Parathyroid adenoma (tissue), 2 donors: ENCODE measurements at regions not wholly inside any gene's neighbourhood (a gene's known extent, or its start where the extent isn't known, plus 50 kb on each side); places are given as distances from the start of the nearest gene placed in this dataset.

Experiments used
- H2AFZ ChIP-seq: fragments of 300-600 bp; sonication (generic); one replicate; pipeline ENCODE4 v1.7.0; 2017; ENCODE audit warnings: antibody characterized with exemption, mild to moderate bottlenecking
- H3K27ac ChIP-seq: fragments of 300-600 bp; sonication (generic); one replicate; pipeline ENCODE4 v1.7.0; 2017
- H3K27me3 ChIP-seq: fragments of 300-600 bp; sonication (generic); one replicate; pipeline ENCODE4 v1.7.0; 2017; ENCODE audit warnings: low read length; ENCODE audit not compliant: control insufficient read depth, insufficient read depth
- H3K36me3 ChIP-seq: fragments of 300-600 bp; sonication (generic); one replicate; pipeline ENCODE4 v1.7.0; 2017; ENCODE audit warnings: low read length; ENCODE audit not compliant: control insufficient read depth, insufficient read depth
- H3K4me1 ChIP-seq: fragments of 300-600 bp; sonication (generic); one replicate; pipeline ENCODE4 v1.7.0; 2017; ENCODE audit warnings: control low read depth
- H3K4me2 ChIP-seq: fragments of 300-600 bp; sonication (generic); one replicate; pipeline ENCODE4 v1.7.0; 2017; ENCODE audit warnings: low read length
- H3K4me3 ChIP-seq: fragments of 300-600 bp; sonication (generic); one replicate; pipeline ENCODE4 v1.7.0; 2017; ENCODE audit warnings: low read depth, low read length
- H3K79me2 ChIP-seq: fragments of 300-600 bp; sonication (generic); one replicate; pipeline ENCODE4 v1.7.0; 2017; ENCODE audit warnings: control low read depth
- H3K9ac ChIP-seq: fragments of 300-600 bp; sonication (generic); one replicate; pipeline ENCODE4 v1.7.0; 2017; ENCODE audit warnings: mild to moderate bottlenecking
- H3K9me3 ChIP-seq: fragments of 300-600 bp; sonication (generic); one replicate; pipeline ENCODE4 v1.7.0; 2017; ENCODE audit warnings: low read length; ENCODE audit not compliant: control insufficient read depth
- TF ChIP-seq, protein P1 (sequence below): fragments of 300-600 bp; sonication (generic); IDR thresholded peaks from one replicate; pipeline ENCODE4 v1.7.0; 2017; ENCODE audit warnings: antibody characterized with exemption, mild to moderate bottlenecking
- donor health status: primary hyperparathyroidism.

DNA sequence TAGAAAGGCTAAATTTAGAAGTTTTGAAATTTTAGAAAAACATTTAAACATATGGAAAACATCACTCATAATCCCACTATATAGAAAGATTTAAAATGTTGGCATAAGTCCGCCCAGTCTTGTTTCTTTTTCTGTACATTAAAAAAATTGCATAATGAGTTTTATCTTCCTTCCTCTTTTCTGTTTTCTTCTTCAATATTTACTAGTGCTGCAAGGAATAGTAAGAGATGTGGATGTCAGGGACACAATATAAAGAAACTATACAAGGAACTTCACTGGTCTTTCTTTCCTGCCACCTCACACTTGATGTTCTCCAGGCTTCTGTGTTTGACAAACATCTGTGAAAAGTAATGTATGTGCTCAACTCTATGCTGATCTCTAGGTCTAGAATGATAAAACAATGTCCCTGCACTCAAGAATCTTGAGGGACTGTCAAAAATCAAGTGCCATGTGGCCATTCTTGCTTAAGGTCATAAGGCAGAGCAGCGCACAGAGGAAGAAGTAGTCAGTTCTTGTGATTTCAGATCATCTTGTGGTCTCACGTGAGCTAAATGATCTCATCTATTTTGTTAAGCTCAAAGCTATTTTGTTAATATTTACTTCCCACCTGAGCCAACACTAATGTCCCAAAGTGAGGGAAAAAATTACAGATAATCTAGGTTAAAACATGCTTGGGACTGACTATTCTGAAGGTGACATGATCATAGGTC lies 186.9 kb upstream of the OBI1 start:
- Histone ChIP-seq H2AFZ (no peak overlapping the region), H3K4me2 (no peak overlapping the region), H3K27me3 (no peaks in the 10 kb centered on the region), H3K9me3 (no peaks in the 10 kb centered on the region), H3K4me1 (no peaks in the 10 kb centered on the region), H3K36me3 (no peaks in the 10 kb centered on the region), H3K4me3 (no peak overlapping the region), H3K79me2 (no peaks in the 10 kb centered on the region), H3K9ac (no peak overlapping the region), H3K27ac (no peak overlapping the region)
- TF ChIP-seq, protein P1, sequence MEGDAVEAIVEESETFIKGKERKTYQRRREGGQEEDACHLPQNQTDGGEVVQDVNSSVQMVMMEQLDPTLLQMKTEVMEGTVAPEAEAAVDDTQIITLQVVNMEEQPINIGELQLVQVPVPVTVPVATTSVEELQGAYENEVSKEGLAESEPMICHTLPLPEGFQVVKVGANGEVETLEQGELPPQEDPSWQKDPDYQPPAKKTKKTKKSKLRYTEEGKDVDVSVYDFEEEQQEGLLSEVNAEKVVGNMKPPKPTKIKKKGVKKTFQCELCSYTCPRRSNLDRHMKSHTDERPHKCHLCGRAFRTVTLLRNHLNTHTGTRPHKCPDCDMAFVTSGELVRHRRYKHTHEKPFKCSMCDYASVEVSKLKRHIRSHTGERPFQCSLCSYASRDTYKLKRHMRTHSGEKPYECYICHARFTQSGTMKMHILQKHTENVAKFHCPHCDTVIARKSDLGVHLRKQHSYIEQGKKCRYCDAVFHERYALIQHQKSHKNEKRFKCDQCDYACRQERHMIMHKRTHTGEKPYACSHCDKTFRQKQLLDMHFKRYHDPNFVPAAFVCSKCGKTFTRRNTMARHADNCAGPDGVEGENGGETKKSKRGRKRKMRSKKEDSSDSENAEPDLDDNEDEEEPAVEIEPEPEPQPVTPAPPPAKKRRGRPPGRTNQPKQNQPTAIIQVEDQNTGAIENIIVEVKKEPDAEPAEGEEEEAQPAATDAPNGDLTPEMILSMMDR, result no peak

DNA sequence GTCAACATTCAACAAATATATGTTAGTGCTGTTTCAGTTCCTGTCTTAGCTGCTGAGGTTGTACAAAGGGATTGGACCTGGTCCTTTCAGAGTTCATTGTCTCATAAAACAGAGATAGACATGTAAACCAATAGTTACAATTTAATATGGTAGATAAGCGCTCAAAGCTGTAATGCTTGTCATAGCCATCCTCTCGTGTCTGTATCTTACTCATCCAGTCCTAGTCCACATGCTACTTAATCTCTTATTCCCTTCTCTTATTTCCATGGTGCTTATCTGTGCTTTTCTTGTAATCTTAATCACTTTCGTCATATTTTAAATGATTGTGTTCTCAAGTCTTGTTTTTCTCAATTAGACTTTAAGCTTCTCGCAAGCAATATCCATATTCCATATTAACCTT lies 185.2 kb upstream of the OBI1 start:
- no peak overlapping the region for H3K4me2 ChIP-seq
- H3K27ac ChIP-seq, result no peak overlapping the region
- H3K9me3 ChIP-seq, result no peaks in the 10 kb centered on the region
- H3K4me3 ChIP-seq, result no peak overlapping the region
- H3K27me3 ChIP-seq, result no peaks in the 10 kb centered on the region
- no peaks in the 10 kb centered on the region for H3K79me2 ChIP-seq
- no peak overlapping the region for H2AFZ ChIP-seq
- no peaks in the 10 kb centered on the region for H3K36me3 ChIP-seq
- no peaks in the 10 kb centered on the region for H3K4me1 ChIP-seq
- no peak overlapping the region for H3K9ac ChIP-seq
- TF ChIP-seq, protein P1, result no peak

DNA sequence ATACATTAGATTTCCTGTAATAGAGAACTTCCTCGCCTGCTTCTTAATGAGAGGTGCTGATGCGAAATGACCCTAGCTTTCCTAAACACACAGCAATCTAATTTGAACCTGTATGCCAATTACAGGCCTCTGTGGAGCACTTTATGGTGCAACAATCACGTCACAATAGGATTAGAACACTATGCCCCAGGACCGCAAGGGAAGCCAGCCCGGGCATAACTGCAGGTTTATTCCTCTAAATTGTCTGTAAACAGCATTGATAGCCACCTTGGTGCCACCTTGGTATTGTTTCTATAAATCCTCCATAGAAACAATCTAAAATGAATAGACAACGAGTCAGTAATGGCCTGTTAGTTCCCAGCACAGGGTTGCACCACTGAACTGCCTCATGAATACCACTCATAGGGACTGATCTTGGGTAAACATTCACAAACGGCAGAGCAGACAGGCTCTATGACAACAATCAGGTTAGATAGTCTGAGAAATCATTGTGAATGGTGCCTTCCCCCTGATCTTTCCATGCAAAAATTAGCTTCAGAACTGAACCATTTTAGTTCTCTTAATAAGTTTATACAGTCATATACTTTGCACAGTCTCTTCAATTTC lies 182.5 kb upstream of the OBI1 start:
- no peaks in the 10 kb centered on the region for H3K36me3 ChIP-seq
- H2AFZ ChIP-seq, result no peak overlapping the region
- no peaks in the 10 kb centered on the region for H3K79me2 ChIP-seq
- H3K9me3 ChIP-seq, result no peaks in the 10 kb centered on the region
- no peak overlapping the region for H3K4me3 ChIP-seq
- H3K27ac ChIP-seq, result no peak overlapping the region
- H3K4me1 ChIP-seq, result no peaks in the 10 kb centered on the region
- TF ChIP-seq, protein P1, result no peak
- no peak overlapping the region for H3K4me2 ChIP-seq
- no peak overlapping the region for H3K9ac ChIP-seq
- no peaks in the 10 kb centered on the region for H3K27me3 ChIP-seq

- Histone ChIP-seq H3K9ac (no peak overlapping the region), H3K27me3 (no peaks in the 10 kb centered on the region), H3K27ac (no peak overlapping the region), H3K36me3 (no peaks in the 10 kb centered on the region), H3K4me2 (no peak overlapping the region), H3K4me1 (no peaks in the 10 kb centered on the region), H3K4me3 (no peak overlapping the region), H2AFZ (no peak overlapping the region), H3K79me2 (no peaks in the 10 kb centered on the region), H3K9me3 (no peaks in the 10 kb centered on the region)
- TF ChIP-seq, protein P1, result no peak
Measured at GRCh38 chr13:78836238-78836784, 177.4 kb upstream of the OBI1 start.
